ACC112 (cell line): ENCODE measurements at regions not wholly inside any gene's neighbourhood (a gene's known extent, or its start where the extent isn't known, plus 50 kb on each side); places are given as distances from the start of the nearest gene placed in this dataset.

ENCODE experiments used
- H2AFZ ChIP-seq: fragments of 200-600 bp; sonication (generic); one replicate; pipeline ENCODE4 v1.6.0; 2017; ENCODE audit warnings: antibody characterized with exemption, low read length; ENCODE audit not compliant: unreplicated experiment
- H3K27ac ChIP-seq: fragments of 200-600 bp; sonication (generic); 2 replicates; pipeline ENCODE4 v1.5.1; 2014; ENCODE audit warnings: low read depth, mild to moderate bottlenecking, antibody characterized with exemption, low read length, moderate library complexity
- H3K27me3 ChIP-seq: fragments of 200-600 bp; sonication (generic); 2 replicates; pipeline ENCODE4 v1.6.1; 2014; ENCODE audit warnings: mild to moderate bottlenecking, antibody characterized with exemption, low read length, moderate library complexity, mixed read lengths; ENCODE audit not compliant: insufficient read depth
- H3K36me3 ChIP-seq: fragments of 200-600 bp; sonication (generic); 2 replicates; pipeline ENCODE4 v1.6.1; 2016; ENCODE audit warnings: mild to moderate bottlenecking, antibody characterized with exemption, low read length, moderate library complexity, mixed read lengths; ENCODE audit not compliant: insufficient read depth
- H3K4me1 ChIP-seq: fragments of 200-600 bp; sonication (generic); one replicate; pipeline ENCODE4 v1.6.1; 2016; ENCODE audit warnings: low read length, mixed read lengths; ENCODE audit not compliant: insufficient read depth, unreplicated experiment, control insufficient read depth
- H3K4me3 ChIP-seq: fragments of 200-600 bp; sonication (generic); 2 replicates; pipeline ENCODE4 v1.5.1; 2014; ENCODE audit warnings: mild to moderate bottlenecking, low read depth, low read length
- H3K79me2 ChIP-seq: fragments of 200-600 bp; sonication (generic); one replicate; pipeline ENCODE4 v1.6.0; 2016; ENCODE audit warnings: low read length; ENCODE audit not compliant: control insufficient read depth, unreplicated experiment, insufficient read depth

- H3K4me1 ChIP-seq: peaks cover 6% of the 10 kb centered on the region
- no peaks in the 10 kb centered on the region for H3K27me3 ChIP-seq
- H3K27ac ChIP-seq: no peak overlapping the region
- H3K36me3 ChIP-seq: no peaks in the 10 kb centered on the region
- H3K4me3 ChIP-seq: no peak overlapping the region
- no peak overlapping the region for H2AFZ ChIP-seq
- no peaks in the 10 kb centered on the region for H3K79me2 ChIP-seq
Observed at GRCh38 chr4:147052361-147052760, 106.7 kb upstream of the TTC29 start.

- Histone ChIP-seq H3K4me1 (peaks cover 6% of the 10 kb centered on the region), H3K27me3 (no peaks in the 10 kb centered on the region), H3K79me2 (no peaks in the 10 kb centered on the region), H3K4me3 (no peak overlapping the region), H3K27ac (no peak overlapping the region), H3K36me3 (no peaks in the 10 kb centered on the region), H2AFZ (no peak overlapping the region)
Observed at GRCh38 chr4:147054228-147054872, 108.7 kb upstream of the TTC29 start.

- Histone ChIP-seq H3K79me2 (no peaks in the 10 kb centered on the region), H3K27ac (peak overlapping the region; percentile 70), H3K4me3 (peak overlapping the region; percentile 76), H3K36me3 (no peaks in the 10 kb centered on the region), H3K27me3 (no peaks in the 10 kb centered on the region), H3K4me1 (peaks cover 17% of the 10 kb centered on the region), H2AFZ (peak overlapping the region; percentile 99)
Observed at GRCh38 chr4:147056940-147057610, 111.4 kb upstream of the TTC29 start.

GRCh38 chr4:147057611-147058190, 112.0 kb upstream of the TTC29 start:
- H2AFZ ChIP-seq: peak overlapping the region; percentile 99
- peaks cover 17% of the 10 kb centered on the region for H3K4me1 ChIP-seq
- no peaks in the 10 kb centered on the region for H3K79me2 ChIP-seq
- no peaks in the 10 kb centered on the region for H3K36me3 ChIP-seq
- peak overlapping the region; percentile 76 for H3K4me3 ChIP-seq
- peak overlapping the region; percentile 70 for H3K27ac ChIP-seq
- H3K27me3 ChIP-seq: no peaks in the 10 kb centered on the region

GRCh38 chr4:147059064-147059731, 113.5 kb upstream of the TTC29 start:
- no peak overlapping the region for H3K4me3 ChIP-seq
- peak overlapping the region; percentile 66; the same call in 1 of the 2 replicates for H3K27ac ChIP-seq
- H3K79me2 ChIP-seq: no peaks in the 10 kb centered on the region
- H2AFZ ChIP-seq: no peak overlapping the region
- H3K4me1 ChIP-seq: peaks cover 17% of the 10 kb centered on the region
- H3K36me3 ChIP-seq: no peaks in the 10 kb centered on the region
- no peaks in the 10 kb centered on the region for H3K27me3 ChIP-seq

- Histone ChIP-seq H3K27me3 (no peaks in the 10 kb centered on the region), H3K27ac (peak overlapping the region; percentile 66), H3K36me3 (no peaks in the 10 kb centered on the region), H3K4me1 (peaks cover 17% of the 10 kb centered on the region), H2AFZ (no peak overlapping the region), H3K4me3 (no peak overlapping the region), H3K79me2 (no peaks in the 10 kb centered on the region)
Observed at GRCh38 chr4:147060151-147060931, 114.7 kb upstream of the TTC29 start.

GRCh38 chr4:147064856-147065255, 119.2 kb upstream of the TTC29 start:
- H3K4me1 ChIP-seq: peaks cover 12% of the 10 kb centered on the region
- H3K36me3 ChIP-seq: no peaks in the 10 kb centered on the region
- no peaks in the 10 kb centered on the region for H3K79me2 ChIP-seq
- H3K4me3 ChIP-seq: no peak overlapping the region
- no peaks in the 10 kb centered on the region for H3K27me3 ChIP-seq
- no peak overlapping the region for H2AFZ ChIP-seq
- H3K27ac ChIP-seq: no peak overlapping the region

- no peaks in the 10 kb centered on the region for H3K79me2 ChIP-seq
- no peak overlapping the region for H3K4me3 ChIP-seq
- H3K27ac ChIP-seq: no peak overlapping the region
- no peaks in the 10 kb centered on the region for H3K27me3 ChIP-seq
- no peaks in the 10 kb centered on the region for H3K36me3 ChIP-seq
- H3K4me1 ChIP-seq: no peaks in the 10 kb centered on the region
- H2AFZ ChIP-seq: no peak overlapping the region
Observed at GRCh38 chr4:147068564-147068963, 122.9 kb upstream of the TTC29 start.

- Histone ChIP-seq H3K79me2 (no peaks in the 10 kb centered on the region), H3K36me3 (no peaks in the 10 kb centered on the region), H3K27ac (no peak overlapping the region), H2AFZ (no peak overlapping the region), H3K27me3 (no peaks in the 10 kb centered on the region), H3K4me1 (no peaks in the 10 kb centered on the region), H3K4me3 (no peak overlapping the region)
Observed at GRCh38 chr4:147071209-147071740, 125.6 kb upstream of the TTC29 start.

- Histone ChIP-seq H3K4me3 (no peak overlapping the region), H3K4me1 (no peaks in the 10 kb centered on the region), H2AFZ (no peak overlapping the region), H3K27ac (no peak overlapping the region), H3K36me3 (no peaks in the 10 kb centered on the region), H3K79me2 (no peaks in the 10 kb centered on the region), H3K27me3 (no peaks in the 10 kb centered on the region)
Observed at GRCh38 chr4:147076179-147076578, 130.5 kb upstream of the TTC29 start.
